Mammary epithelial cell (primary cell): ENCODE measurements at regions not wholly inside any gene's neighbourhood (a gene's known extent, or its start where the extent isn't known, plus 50 kb on each side); places are given as distances from the start of the nearest gene placed in this dataset.

Experiments
- EZH2 ChIP-seq: IDR thresholded peaks from 2 replicates; pipeline ENCODE4 v1.6.1; 2012; ENCODE audit warnings: low read length, inconsistent platforms, borderline replicate concordance
- TF ChIP-seq, protein P1 (sequence below), 2 donors: IDR thresholded peaks in 1 of 2; conservative IDR thresholded peaks in 1 of 2; 2 replicates each; pipeline ENCODE4 v1.5.1; 2011 to 2012; ENCODE audit warnings: inconsistent platforms in 2 of 2, low read length in 2 of 2, mild to moderate bottlenecking in 2 of 2, control low read depth in 1 of 2, low read depth in 1 of 2; ENCODE audit not compliant: insufficient read depth in 1 of 2; ENCODE audit errors: extremely low read depth in 1 of 2

DNA sequence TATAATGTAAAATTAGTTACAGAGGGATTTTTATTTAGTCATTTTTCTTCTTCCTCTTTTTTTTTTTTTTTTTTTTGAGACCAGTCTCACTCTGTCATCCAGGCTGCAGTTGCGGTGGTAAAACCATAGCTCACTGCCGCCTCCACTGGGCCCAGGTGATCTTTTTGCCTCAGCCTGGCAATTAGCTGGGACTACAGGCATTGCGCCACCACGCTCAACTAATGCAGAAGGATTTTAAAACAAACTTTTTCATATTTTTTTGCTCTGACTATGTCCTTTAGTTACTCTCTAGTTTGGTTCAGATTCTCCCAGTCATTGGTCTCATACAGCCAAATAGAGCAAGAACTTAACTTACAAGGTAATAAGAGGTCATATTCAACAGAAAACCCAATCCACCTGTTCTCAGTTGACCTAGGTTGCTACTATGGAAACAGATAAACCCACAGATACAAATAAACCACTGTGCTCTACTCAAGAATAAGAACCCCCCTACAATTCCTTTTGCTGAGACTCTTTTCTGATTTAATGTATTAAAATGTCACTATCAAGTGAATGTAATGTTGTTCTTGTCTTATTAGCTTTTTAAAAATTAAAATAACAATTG lies 50.1 kb upstream of the TTC39B start:
- TF ChIP-seq, protein P1, sequence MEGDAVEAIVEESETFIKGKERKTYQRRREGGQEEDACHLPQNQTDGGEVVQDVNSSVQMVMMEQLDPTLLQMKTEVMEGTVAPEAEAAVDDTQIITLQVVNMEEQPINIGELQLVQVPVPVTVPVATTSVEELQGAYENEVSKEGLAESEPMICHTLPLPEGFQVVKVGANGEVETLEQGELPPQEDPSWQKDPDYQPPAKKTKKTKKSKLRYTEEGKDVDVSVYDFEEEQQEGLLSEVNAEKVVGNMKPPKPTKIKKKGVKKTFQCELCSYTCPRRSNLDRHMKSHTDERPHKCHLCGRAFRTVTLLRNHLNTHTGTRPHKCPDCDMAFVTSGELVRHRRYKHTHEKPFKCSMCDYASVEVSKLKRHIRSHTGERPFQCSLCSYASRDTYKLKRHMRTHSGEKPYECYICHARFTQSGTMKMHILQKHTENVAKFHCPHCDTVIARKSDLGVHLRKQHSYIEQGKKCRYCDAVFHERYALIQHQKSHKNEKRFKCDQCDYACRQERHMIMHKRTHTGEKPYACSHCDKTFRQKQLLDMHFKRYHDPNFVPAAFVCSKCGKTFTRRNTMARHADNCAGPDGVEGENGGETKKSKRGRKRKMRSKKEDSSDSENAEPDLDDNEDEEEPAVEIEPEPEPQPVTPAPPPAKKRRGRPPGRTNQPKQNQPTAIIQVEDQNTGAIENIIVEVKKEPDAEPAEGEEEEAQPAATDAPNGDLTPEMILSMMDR (conservative IDR thresholded peaks at IDR 0.05 in 1 of 2, IDR thresholded peaks at IDR 0.05 in 1 of 2; ENCODE audit: extremely low read depth in 1 of 2, insufficient read depth in 1 of 2, low read depth in 1 of 2, low read length in 2 of 2), result no peak
- no peak for TF ChIP-seq EZH2
